ENCODE measurements at regions not wholly inside any gene's neighbourhood (a gene's known extent, or its start where the extent isn't known, plus 50 kb on each side); places are given as distances from the start of the nearest gene placed in this dataset.
"Not testable (repeated sequence)": the region's sequence is repeated elsewhere in the genome, so short reads cannot be mapped to it uniquely, and the experiment has no call there.

DNA sequence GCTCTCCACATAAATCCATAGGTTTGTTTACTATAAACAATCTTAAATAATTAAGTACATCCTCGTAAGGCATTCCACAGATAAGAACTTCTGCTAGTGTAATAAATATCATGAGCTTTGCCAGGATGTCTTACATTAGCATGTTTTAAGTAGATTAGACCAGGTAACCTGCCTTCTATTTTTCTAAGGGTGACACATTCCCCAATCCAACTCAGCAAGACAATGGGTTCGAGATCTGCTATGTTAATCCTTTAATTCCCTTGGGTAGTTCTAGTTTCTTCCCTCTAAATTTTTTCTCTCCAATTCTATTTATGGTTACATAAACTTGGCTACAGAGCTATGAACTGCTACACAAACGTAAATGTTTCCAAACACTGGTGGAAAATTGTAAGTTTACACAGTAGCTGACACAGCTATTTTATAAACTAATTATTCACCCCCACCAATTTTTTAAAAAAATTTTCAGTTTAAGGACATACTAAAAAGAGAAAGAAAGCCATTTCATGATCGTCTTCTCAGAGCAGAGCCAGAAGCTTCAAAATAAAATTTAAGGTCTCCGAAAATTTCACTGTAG is 386.5 kb upstream of the SLC39A10 start:
- TF ChIP-seq ZNF274 (IDR thresholded peaks at IDR 0.05; ENCODE audit: low read depth, low read length): no peak
- no peak overlapping the region for H3K4me3 ChIP-seq (ENCODE audit: low read length)

- H3K4me3 ChIP-seq (ENCODE audit: low read length): no peak overlapping the region
- TF ChIP-seq ZNF274 (IDR thresholded peaks at IDR 0.05; ENCODE audit: low read depth, low read length): no peak
Observed at GRCh38 chr2:195269220-195269619, 387.8 kb upstream of the SLC39A10 start.

DNA sequence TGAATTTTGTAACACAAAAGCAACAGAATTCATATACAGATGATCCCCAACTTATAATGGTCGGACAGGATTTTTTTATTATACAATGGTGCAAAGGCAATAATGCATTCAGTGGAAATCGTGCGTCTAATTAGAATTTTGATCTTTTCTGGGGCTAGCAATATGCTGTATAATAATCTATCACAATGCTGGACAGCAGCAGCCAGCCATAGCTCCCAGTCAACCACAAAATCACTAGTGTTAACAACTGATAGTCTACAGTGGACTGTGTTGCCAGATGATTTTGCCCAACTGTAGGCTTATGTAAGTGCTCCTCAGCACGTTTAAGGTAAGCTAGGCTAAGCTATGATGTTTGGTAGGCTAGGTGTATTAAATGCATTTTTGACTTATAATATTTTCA is 399.0 kb upstream of the SLC39A10 start:
- H3K4me3 ChIP-seq (ENCODE audit: low read length): no peak overlapping the region
- TF ChIP-seq ZNF274 (IDR thresholded peaks at IDR 0.05; ENCODE audit: low read depth, low read length): no peak

DNA sequence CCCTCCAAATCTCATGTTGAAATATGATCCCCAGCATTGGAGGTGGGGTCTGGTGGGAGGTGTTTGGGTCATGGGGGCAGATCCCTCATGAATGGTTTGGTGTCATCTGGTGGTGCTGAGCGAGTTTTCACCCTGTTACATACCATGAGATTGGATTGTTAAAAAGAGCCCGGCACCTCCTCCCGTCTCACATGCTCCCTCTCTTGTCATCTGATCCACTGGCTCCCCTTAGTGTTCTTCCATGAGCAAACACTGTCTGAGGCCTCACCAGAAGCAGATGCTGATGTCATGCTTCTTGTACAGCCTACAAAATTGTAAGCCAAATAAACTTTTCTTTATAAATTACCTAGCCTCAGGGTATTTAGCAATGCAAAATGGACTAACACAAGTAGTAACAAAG is 405.0 kb upstream of the SLC39A10 start:
- TF ChIP-seq ZNF274 (IDR thresholded peaks at IDR 0.05; ENCODE audit: low read depth, low read length): no peak
- no peak overlapping the region for H3K4me3 ChIP-seq (ENCODE audit: low read length)

GRCh38 chr2:195251214-195251613 is 405.8 kb upstream of the SLC39A10 start:
- no peak overlapping the region for H3K4me3 ChIP-seq (ENCODE audit: low read length)
- no peak for TF ChIP-seq ZNF274 (IDR thresholded peaks at IDR 0.05; ENCODE audit: low read depth, low read length)

GRCh38 chr2:195238826-195239225 is 418.2 kb upstream of the SLC39A10 start:
- no peak overlapping the region for H3K4me3 ChIP-seq (ENCODE audit: low read length)

GRCh38 chr2:195238379-195238778 is 418.6 kb upstream of the SLC39A10 start:
- no peak overlapping the region for H3K4me3 ChIP-seq (ENCODE audit: low read length)
- no peak for TF ChIP-seq ZNF274 (IDR thresholded peaks at IDR 0.05; ENCODE audit: low read depth, low read length)

More at GRCh38 chr2:195238826-195239225, 418.2 kb upstream of the SLC39A10 start:
- TF ChIP-seq ZNF274 (IDR thresholded peaks at IDR 0.05; ENCODE audit: low read depth, low read length): no peak

DNA sequence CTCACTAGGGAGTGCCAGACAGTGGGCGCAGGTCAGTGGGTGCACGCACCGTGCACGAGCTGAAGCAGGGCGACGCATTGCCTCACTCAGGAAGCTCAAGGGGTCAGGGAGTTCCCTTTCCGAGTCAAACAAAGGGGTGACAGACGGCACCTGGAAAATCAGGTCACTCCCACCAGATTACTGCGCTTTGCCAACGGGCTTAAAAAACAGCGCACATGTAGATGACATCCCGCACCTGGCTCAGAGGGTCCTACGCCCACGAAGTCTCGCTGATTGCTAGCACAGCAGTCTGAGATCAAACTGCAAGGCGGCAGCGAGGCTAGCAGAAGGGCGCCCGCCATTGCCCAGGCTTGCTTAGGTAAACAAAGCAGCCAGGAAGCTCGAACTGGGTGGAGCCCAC is 428.5 kb upstream of the SLC39A10 start:
- not testable (repeated sequence) for H3K4me3 ChIP-seq (ENCODE audit: low read length)

DNA sequence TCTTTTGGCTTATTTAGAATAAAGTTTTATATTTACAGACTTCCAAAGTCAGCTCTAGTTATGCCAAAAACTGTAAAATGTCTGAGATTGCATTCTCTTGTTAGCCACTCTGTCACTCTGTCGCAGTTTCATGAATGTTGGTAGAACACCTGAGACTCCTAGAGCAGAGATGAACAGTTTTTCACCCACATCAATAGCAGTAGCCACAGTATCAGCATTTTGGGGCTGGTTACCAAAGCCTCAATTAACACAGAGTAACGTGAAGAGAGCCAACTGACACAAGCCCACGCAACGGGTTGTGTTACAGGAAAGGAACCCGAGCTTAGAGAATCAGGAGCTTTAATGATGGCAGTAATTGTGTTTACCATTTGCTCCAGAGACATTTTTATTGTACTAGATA is 443.0 kb upstream of the SLC39A10 start:
- TF ChIP-seq ZNF274 (IDR thresholded peaks at IDR 0.05; ENCODE audit: low read depth, low read length): no peak
- H3K4me3 ChIP-seq (ENCODE audit: low read length): no peak overlapping the region

GRCh38 chr2:195212586-195212985 is 444.4 kb upstream of the SLC39A10 start:
- no peak for TF ChIP-seq ZNF274 (IDR thresholded peaks at IDR 0.05; ENCODE audit: low read depth, low read length)
- no peak overlapping the region for H3K4me3 ChIP-seq (ENCODE audit: low read length)

- H3K4me3 ChIP-seq (ENCODE audit: low read length): no peak overlapping the region
- no peak for TF ChIP-seq ZNF274 (IDR thresholded peaks at IDR 0.05; ENCODE audit: low read depth, low read length)
Observed at GRCh38 chr2:195202163-195202845, 454.7 kb upstream of the SLC39A10 start.

DNA sequence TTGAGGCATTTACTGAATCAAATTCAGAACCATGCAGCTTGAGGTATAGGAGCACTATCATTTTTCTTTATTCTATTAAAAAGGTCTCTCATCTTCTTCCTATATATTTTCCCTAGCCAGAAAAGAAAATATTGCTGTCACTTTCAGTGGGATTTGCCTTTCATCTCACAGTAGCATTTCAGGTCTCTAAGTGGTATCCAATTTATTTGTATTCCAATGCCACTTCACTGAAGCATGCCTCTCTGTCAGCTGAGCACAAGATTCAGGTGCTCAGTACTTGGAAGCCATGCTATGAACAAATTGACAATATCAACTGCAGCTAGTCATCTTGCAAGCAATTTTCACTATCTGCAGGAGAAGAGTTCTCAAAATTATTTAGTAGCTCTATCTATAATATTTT is 457.2 kb upstream of the SLC39A10 start:
- no peak overlapping the region for H3K4me3 ChIP-seq (ENCODE audit: low read length)
- TF ChIP-seq ZNF274 (IDR thresholded peaks at IDR 0.05; ENCODE audit: low read depth, low read length): no peak

DNA sequence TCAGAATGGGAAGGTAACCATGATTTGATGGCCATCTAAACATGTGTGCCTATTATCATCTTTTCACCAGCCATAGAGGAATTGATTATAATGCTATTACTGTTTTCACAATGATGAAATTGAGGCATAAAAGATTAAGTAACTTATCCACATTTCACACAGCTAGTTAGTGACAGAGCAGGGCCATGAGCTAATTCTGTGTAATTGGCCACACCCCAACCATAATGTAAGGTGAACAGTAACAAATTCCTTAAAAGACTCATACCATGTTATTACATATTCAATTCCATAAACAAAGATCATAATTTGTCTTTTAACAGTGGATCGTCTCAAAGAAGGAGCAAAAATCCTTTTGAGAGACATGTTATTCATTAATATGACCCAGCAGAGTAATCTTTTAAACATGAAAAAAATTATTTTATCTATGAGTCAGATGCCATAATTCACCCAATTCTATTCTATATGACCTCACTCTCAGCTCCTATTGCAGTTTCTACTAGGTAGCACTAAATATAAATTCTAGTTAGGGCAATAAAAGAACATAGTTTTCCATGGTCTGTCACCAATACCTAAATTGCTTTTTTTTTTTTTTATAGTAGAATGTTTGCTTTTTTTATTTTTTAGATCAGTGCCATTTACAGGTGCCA is 475.8 kb upstream of the SLC39A10 start:
- H3K4me3 ChIP-seq (ENCODE audit: low read length): no peak overlapping the region
- TF ChIP-seq ZNF274 (IDR thresholded peaks at IDR 0.05; ENCODE audit: low read depth, low read length): no peak

GRCh38 chr2:195168369-195168768 is 488.7 kb upstream of the SLC39A10 start:
- no peak for TF ChIP-seq ZNF274 (IDR thresholded peaks at IDR 0.05; ENCODE audit: low read depth, low read length)
- H3K4me3 ChIP-seq (ENCODE audit: low read length): no peak overlapping the region

- TF ChIP-seq ZNF274 (IDR thresholded peaks at IDR 0.05; ENCODE audit: low read depth, low read length): no peak
- no peak overlapping the region for H3K4me3 ChIP-seq (ENCODE audit: low read length)
Observed at GRCh38 chr2:195164930-195165329, 492.1 kb upstream of the SLC39A10 start.
